GM12801 (cell line): ENCODE measurements at regions not wholly inside any gene's neighbourhood (a gene's known extent, or its start where the extent isn't known, plus 50 kb on each side); places are given as distances from the start of the nearest gene placed in this dataset.

Experiments
- CTCF ChIP-seq: IDR thresholded peaks from one replicate; pipeline ENCODE4 v1.5.1; 2011; ENCODE audit warnings: control low read depth; ENCODE audit not compliant: insufficient read length; ENCODE audit errors: extremely low read depth

GRCh38 chr16:51313198-51313597, 162.1 kb upstream of the SALL1 start:
- TF ChIP-seq CTCF: no peak

GRCh38 chr16:51312363-51313150, 161.5 kb upstream of the SALL1 start:
- no peak for TF ChIP-seq CTCF

GRCh38 chr16:51310159-51310558, 159.1 kb upstream of the SALL1 start:
- TF ChIP-seq CTCF: no peak

- TF ChIP-seq CTCF: no peak
Measured at GRCh38 chr16:51306886-51307595, 156.0 kb upstream of the SALL1 start.

GRCh38 chr16:51306116-51306515, 155.0 kb upstream of the SALL1 start:
- TF ChIP-seq CTCF: no peak

- no peak for TF ChIP-seq CTCF
Measured at GRCh38 chr16:51305337-51305736, 154.3 kb upstream of the SALL1 start.

- no peak for TF ChIP-seq CTCF
Measured at GRCh38 chr16:51302042-51302441, 151.0 kb upstream of the SALL1 start.
